PC-3 (cell line): ENCODE measurements at regions not wholly inside any gene's neighbourhood (a gene's known extent, or its start where the extent isn't known, plus 50 kb on each side); places are given as distances from the start of the nearest gene placed in this dataset.

Source experiments
- ATAC-seq: fragments of 200-7000 bp; cut with Tn5 transposase; 2 replicates; pipeline ENCODE4 v1.9.1; 2020; ENCODE audit warnings: mild to moderate bottlenecking, moderate library complexity
- BruUV-seq: library from RNA; stranded (reverse); fragments of 400-500 nt; replicated peaks from 2 replicates; lab custom pipeline; 2021; lab: Mats Ljungman, UMichigan
- CTCF ChIA-PET: fragments of 300-600 bp; sonication (Branson Sonifier 250); formaldehyde crosslinking; loops from one replicate; lab custom pipeline; 2022; ENCODE audit warnings: antibody characterized with exemption; lab: Charles Lee
- POLR2A ChIA-PET: fragments of 300-600 bp; sonication (Branson Sonifier 250); formaldehyde crosslinking; loops from one replicate; lab custom pipeline; 2022; ENCODE audit warnings: antibody characterized with exemption; ENCODE audit not compliant: unreplicated experiment; lab: Charles Lee
- DNase-seq: peaks from one replicate; pipeline ENCODE4 v3.0.0-alpha.2; 2015
- H2AFZ ChIP-seq: fragments of 300-600 bp; sonication (generic); 2 replicates; pipeline ENCODE4 v1.6.0; 2016; ENCODE audit warnings: antibody characterized with exemption, low read length
- H3F3A ChIP-seq: fragments of 300-600 bp; sonication (generic); one replicate; pipeline ENCODE4 v1.6.0; 2017; ENCODE audit warnings: antibody characterized with exemption, low read length, control low read depth, mild to moderate bottlenecking; ENCODE audit not compliant: unreplicated experiment
- H3K27ac ChIP-seq: fragments of 300-600 bp; sonication (generic); 2 replicates; pipeline ENCODE4 v1.5.1; 2016; ENCODE audit warnings: mild to moderate bottlenecking, low read length
- H3K27me3 ChIP-seq: fragments of 300-600 bp; sonication (generic); 2 replicates; pipeline ENCODE4 v1.6.1; 2016; ENCODE audit warnings: low read length, mixed read lengths
- H3K36me3 ChIP-seq: fragments of 300-600 bp; sonication (generic); 2 replicates; pipeline ENCODE4 v1.6.1; 2016; ENCODE audit warnings: low read depth, mixed run types, low read length, mixed read lengths
- H3K4me1 ChIP-seq: fragments of 300-600 bp; sonication (generic); 2 replicates; pipeline ENCODE4 v1.5.1; 2016; ENCODE audit warnings: low read length; ENCODE audit not compliant: insufficient read depth
- H3K4me2 ChIP-seq: fragments of 300-600 bp; sonication (generic); 2 replicates; pipeline ENCODE4 v1.6.0; 2016; ENCODE audit warnings: low read length
- H3K4me3 ChIP-seq: fragments of 300-600 bp; sonication (generic); 2 replicates; pipeline ENCODE4 v1.5.1; 2016; ENCODE audit warnings: mild to moderate bottlenecking, low read length, mixed read lengths
- H3K79me2 ChIP-seq: fragments of 300-600 bp; sonication (generic); 2 replicates; pipeline ENCODE4 v1.6.1; 2017; ENCODE audit warnings: low read length, mixed read lengths
- H3K9ac ChIP-seq: fragments of 300-600 bp; sonication (generic); 2 replicates; pipeline ENCODE4 v1.6.0; 2016; ENCODE audit warnings: mild to moderate bottlenecking, low read length
- H3K9me2 ChIP-seq: fragments of 300-600 bp; sonication (generic); replicated peaks from 2 replicates; pipeline ENCODE4 v1.6.1; 2016; ENCODE audit warnings: mixed run types, low read length, mixed read lengths
- H3K9me3 ChIP-seq: fragments of 300-600 bp; sonication (generic); 2 replicates; pipeline ENCODE4 v1.6.1; 2016; ENCODE audit warnings: low read length, mixed read lengths
- H4K20me1 ChIP-seq: fragments of 300-600 bp; sonication (generic); 2 replicates; pipeline ENCODE4 v1.6.1; 2016; ENCODE audit warnings: low read length, mixed read lengths
- CTCF ChIP-seq: fragments of 300-600 bp; sonication (generic); conservative IDR thresholded peaks from 2 replicates; pipeline ENCODE4 v1.5.1; 2017; ENCODE audit warnings: antibody characterized with exemption, low read depth, mild to moderate bottlenecking, low read length
- EZH2 ChIP-seq: fragments of 300-600 bp; sonication (generic); IDR thresholded peaks from one replicate; pipeline ENCODE4 v1.6.1; 2017; ENCODE audit warnings: antibody characterized with exemption, mild to moderate bottlenecking, low read length; ENCODE audit not compliant: unreplicated experiment
- EZH2phosphoT487 ChIP-seq: fragments of 300-600 bp; sonication (generic); IDR thresholded peaks from 2 replicates; pipeline ENCODE4 v1.6.1; 2018; ENCODE audit warnings: mild to moderate bottlenecking, antibody characterized with exemption, low read length, borderline replicate concordance
- intact Hi-C: fragments of 100-400 bp; cut with micrococcal nuclease; formaldehyde crosslinking; loops from 2 replicates; pipeline ENCODE4 v1.9.0; 2023

DNA sequence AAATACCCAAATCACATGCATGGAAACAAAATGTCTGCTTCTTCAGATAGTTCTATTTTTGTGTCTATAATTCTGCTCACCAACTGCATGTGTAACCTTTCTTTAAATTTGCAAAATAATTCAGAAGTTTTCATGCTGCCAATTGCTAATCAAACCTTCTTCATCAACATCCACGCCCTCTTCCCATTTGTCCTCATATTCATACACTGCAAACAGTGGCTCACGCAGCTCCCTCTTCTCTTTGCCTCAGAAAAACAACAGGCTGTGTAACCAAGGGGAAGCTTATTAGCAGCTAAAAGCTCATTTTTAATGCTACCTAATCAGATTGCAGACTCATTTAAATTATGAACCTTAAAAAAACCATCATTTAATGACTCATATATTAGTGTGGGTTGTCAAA lies 555.0 kb upstream of the EPHA7 start:
- H3K36me3 ChIP-seq = no peaks in the 10 kb centered on the region
- DNase-seq (no peak), ATAC-seq (no peak; the same call in 1 of the 2 replicates)
- intact Hi-C loops = no loop called here
- H3K9me2 ChIP-seq = no peaks in the 10 kb centered on the region
- ChIA-PET CTCF (no interaction called here), POLR2A (no interaction called here)
- H3K4me1 ChIP-seq = no peaks in the 10 kb centered on the region
- H3K4me3 ChIP-seq = no peak overlapping the region
- no peaks in the 10 kb centered on the region for H3K9me3 ChIP-seq
- no peak overlapping the region for H2AFZ ChIP-seq
- H3K27ac ChIP-seq = no peak overlapping the region
- H3K9ac ChIP-seq = no peak overlapping the region
- no TSS peak for BruUV-seq
- no peaks in the 10 kb centered on the region for H3K27me3 ChIP-seq
- no peak overlapping the region for H3K4me2 ChIP-seq
- no peak for TF ChIP-seq EZH2phosphoT487
- no peak for TF ChIP-seq EZH2
- TF ChIP-seq CTCF = no peak
- no peaks in the 10 kb centered on the region for H4K20me1 ChIP-seq
- H3F3A ChIP-seq = no peaks in the 10 kb centered on the region
- H3K79me2 ChIP-seq = no peaks in the 10 kb centered on the region

GRCh38 chr6:93972791-93973190 lies 553.4 kb upstream of the EPHA7 start:
- BruUV-seq = no TSS peak
- Histone ChIP-seq H2AFZ (no peak overlapping the region), H3K4me2 (no peak overlapping the region), H3F3A (no peaks in the 10 kb centered on the region), H4K20me1 (no peaks in the 10 kb centered on the region), H3K79me2 (no peaks in the 10 kb centered on the region), H3K9me2 (no peaks in the 10 kb centered on the region), H3K4me1 (no peaks in the 10 kb centered on the region), H3K27me3 (no peaks in the 10 kb centered on the region), H3K27ac (no peak overlapping the region), H3K36me3 (no peaks in the 10 kb centered on the region), H3K9ac (no peak overlapping the region), H3K4me3 (no peak overlapping the region), H3K9me3 (no peaks in the 10 kb centered on the region)
- intact Hi-C loops = no loop called here
- DNase-seq (no peak), ATAC-seq (no peak)
- TF ChIP-seq EZH2 (no peak), EZH2phosphoT487 (no peak), CTCF (no peak)
- ChIA-PET CTCF (no interaction called here), POLR2A (no interaction called here)

- Histone ChIP-seq H3K36me3 (no peaks in the 10 kb centered on the region), H3K9me3 (no peaks in the 10 kb centered on the region), H4K20me1 (no peaks in the 10 kb centered on the region), H3K27ac (no peak overlapping the region), H3K4me3 (no peak overlapping the region), H3F3A (no peaks in the 10 kb centered on the region), H3K4me1 (no peaks in the 10 kb centered on the region), H3K9ac (no peak overlapping the region), H3K9me2 (no peaks in the 10 kb centered on the region), H2AFZ (no peak overlapping the region), H3K27me3 (no peaks in the 10 kb centered on the region), H3K4me2 (no peak overlapping the region), H3K79me2 (no peaks in the 10 kb centered on the region)
- ChIA-PET CTCF (no interaction called here), POLR2A (no interaction called here)
- BruUV-seq = no TSS peak
- DNase-seq (no peak), ATAC-seq (no peak)
- TF ChIP-seq EZH2 (no peak), CTCF (no peak), EZH2phosphoT487 (no peak)
- intact Hi-C loops = no loop called here
Observed at GRCh38 chr6:93970684-93971083, 551.3 kb upstream of the EPHA7 start.
